RWPE1 (cell line): ENCODE measurements at regions not wholly inside any gene's neighbourhood (a gene's known extent, or its start where the extent isn't known, plus 50 kb on each side); places are given as distances from the start of the nearest gene placed in this dataset.

Source experiments
- CTCF ChIA-PET: fragments of 350-600 bp; sonication (Branson Sonifier 250); formaldehyde crosslinking; extraction: SDS; loops from one replicate; lab custom pipeline; 2021; lab: Yijun Ruan, JAX
- POLR2A ChIA-PET: fragments of 400-600 bp; formaldehyde crosslinking; extraction: SDS; loops from one replicate; lab custom pipeline; 2020; ENCODE audit warnings: antibody characterized with exemption; ENCODE audit not compliant: low non-redundant PET; lab: Yijun Ruan, JAX
- DNase-seq: peaks from one replicate; pipeline ENCODE4 v3.0.0; 2012; ENCODE audit warnings: low spot score
- H3K27ac ChIP-seq: fragments of 450-650 bp; 2 replicates; pipeline ENCODE4 v1.5.1; 2017
- CTCF ChIP-seq: fragments of 450-650 bp; conservative IDR thresholded peaks from 2 replicates; pipeline ENCODE4 v1.5.1; 2017; ENCODE audit warnings: low read depth, mild to moderate bottlenecking

- H3K27ac ChIP-seq = no peak overlapping the region
- no peak for DNase-seq
- no peak for TF ChIP-seq CTCF
- POLR2A ChIA-PET = no interaction called here
- CTCF ChIA-PET = no interaction called here
Observed at GRCh38 chr3:144665567-144666053, 694.0 kb downstream of the DIPK2A start.

- ChIA-PET CTCF (interaction anchor here (0.6 kb wide), 1 partner anchor 907 kb away, joined by 3 read pairs; no protein-coding TSS in a partner anchor), POLR2A (no interaction called here)
- DNase-seq = no peak
- TF ChIP-seq CTCF = no peak
- no peak overlapping the region for H3K27ac ChIP-seq
Observed at GRCh38 chr3:144670571-144670970, 698.9 kb downstream of the DIPK2A start.

GRCh38 chr3:144677103-144677502, 705.5 kb downstream of the DIPK2A start:
- CTCF ChIA-PET = interaction anchor here (0.6 to 0.8 kb wide), 2 partner anchors 11 to 42 kb away, joined by 3 read pairs; no protein-coding TSS in a partner anchor
- no peak for TF ChIP-seq CTCF
- DNase-seq = no peak
- POLR2A ChIA-PET = no interaction called here
- no peak overlapping the region for H3K27ac ChIP-seq

DNA sequence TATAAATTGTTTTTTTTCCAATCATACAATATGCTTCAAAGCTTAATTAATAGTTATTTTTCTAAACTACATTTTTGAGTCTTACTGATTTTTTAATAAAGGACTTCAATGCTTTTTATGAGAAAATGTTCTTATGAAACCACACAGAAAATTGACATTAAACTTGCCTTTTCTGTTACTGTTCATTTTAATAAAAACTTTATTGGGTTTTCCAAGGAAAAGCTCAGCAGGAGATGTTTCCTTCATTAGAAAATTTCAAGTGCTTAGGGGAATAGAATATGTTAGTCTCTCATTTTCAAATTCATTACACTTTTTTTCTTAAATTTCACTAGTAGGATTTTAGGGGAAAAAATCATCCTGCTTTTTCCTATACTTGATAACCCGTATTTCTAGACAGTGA, 711.4 kb downstream of the DIPK2A start:
- no peak overlapping the region for H3K27ac ChIP-seq
- ChIA-PET POLR2A (no interaction called here), CTCF (interaction anchor here (0.6 to 0.7 kb wide), 2 partner anchors 227 to 727 kb away, joined by 3 to 4 read pairs; no protein-coding TSS in a partner anchor)
- TF ChIP-seq CTCF = no peak
- DNase-seq = no peak

GRCh38 chr3:144687862-144688261, 716.2 kb downstream of the DIPK2A start:
- ChIA-PET CTCF (interaction anchor here (0.8 kb wide), 1 partner anchor 11 kb away, joined by 3 read pairs; no protein-coding TSS in a partner anchor), POLR2A (no interaction called here)
- no peak for TF ChIP-seq CTCF
- DNase-seq = no peak
- no peak overlapping the region for H3K27ac ChIP-seq

DNA sequence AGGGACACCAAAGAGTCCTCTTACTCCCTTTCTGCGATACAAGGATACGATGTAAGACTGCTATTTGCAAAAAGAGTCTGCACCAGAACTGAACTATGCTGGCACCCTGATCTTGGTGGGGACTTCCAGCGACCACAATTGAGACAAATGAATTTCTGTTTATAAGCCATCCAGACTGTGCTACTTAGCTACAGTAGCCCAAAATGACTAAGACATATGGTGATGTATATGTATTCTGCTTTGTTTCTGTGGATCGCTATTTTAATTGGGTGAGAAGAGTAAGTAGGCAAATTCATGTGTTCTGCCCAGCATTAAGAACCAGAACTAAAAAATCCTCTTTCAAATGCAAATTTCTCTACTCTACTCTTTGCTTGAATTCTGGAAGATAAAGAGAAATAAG, 720.9 kb downstream of the DIPK2A start:
- no peak overlapping the region for H3K27ac ChIP-seq
- POLR2A ChIA-PET = no interaction called here
- no peak for DNase-seq
- no peak for TF ChIP-seq CTCF
- CTCF ChIA-PET = interaction anchor here (0.8 kb wide), 1 partner anchor 1947 kb away, joined by 5 read pairs; no protein-coding TSS in a partner anchor
